ENCODE measurements at regions not wholly inside any gene's neighbourhood (a gene's known extent, or its start where the extent isn't known, plus 50 kb on each side); places are given as distances from the start of the nearest gene placed in this dataset.

DNA sequence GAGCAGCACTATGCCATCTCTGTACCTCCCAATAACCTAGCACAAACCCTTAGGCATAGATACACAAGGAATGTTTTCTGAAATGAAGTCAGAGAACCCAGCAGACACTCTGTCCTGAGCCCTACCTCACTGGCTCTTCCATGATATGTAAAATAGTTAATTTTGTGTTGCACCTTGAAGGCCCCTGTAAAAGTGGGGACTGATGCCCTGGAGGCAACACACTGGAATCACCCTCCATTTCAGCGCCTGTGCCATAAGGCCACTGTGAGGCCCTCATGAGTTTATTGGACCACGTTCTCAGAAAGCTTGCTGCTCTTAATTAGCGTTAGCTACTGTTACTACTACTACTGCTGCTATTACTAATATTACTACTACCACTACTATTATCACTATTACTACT is 670.1 kb upstream of the SOX11 start:
- H3K36me3 ChIP-seq (ENCODE audit: control insufficient read depth in 1 of 2, insufficient read depth in 2 of 2, low read length in 2 of 2), result no peaks in the 10 kb centered on the region
- POLR2A ChIA-PET, result no interaction called here
- no peaks in the 10 kb centered on the region for H3K4me1 ChIP-seq (ENCODE audit: control insufficient read depth in 1 of 2, insufficient read depth in 2 of 2, low read length in 2 of 2)
- H3K4me2 ChIP-seq (ENCODE audit: low read length), result no peak overlapping the region
- DNase-seq (ENCODE audit: low read depth, low spot score), result no peak
- no TSS peak for BruUV-seq (replicated peaks)
- H3K4me3 ChIP-seq (replicated peaks in 1 of 2; ENCODE audit: low read depth in 1 of 2, low read length in 2 of 2), result no peak overlapping the region
- H3K27ac ChIP-seq (ENCODE audit: low read depth, low read length), result no peak overlapping the region
- no peak for ATAC-seq
- intact Hi-C loops (cut with micrococcal nuclease), result no loop called here
- no peaks in the 10 kb centered on the region for H3K9me2 ChIP-seq (ENCODE audit: insufficient read depth)
- H3K9ac ChIP-seq (ENCODE audit: low read length), result no peak overlapping the region
- H3K27me3 ChIP-seq (ENCODE audit: insufficient read depth, low read length), result no peaks in the 10 kb centered on the region
- no peak overlapping the region for H2AFZ ChIP-seq (ENCODE audit: low read depth, low read length, poor library complexity, severe bottlenecking)
- no peaks in the 10 kb centered on the region for H4K20me1 ChIP-seq (ENCODE audit: insufficient read depth)
- CTCF ChIA-PET, result no interaction called here
- no peaks in the 10 kb centered on the region for H3K79me2 ChIP-seq (ENCODE audit: insufficient read depth, low read length)
- RAD21 ChIA-PET (ENCODE audit: low non-redundant PET in 1 of 2, low total read pairs in 2 of 2, uncharacterized antibody in 2 of 2, unreplicated experiment in 2 of 2), result no interaction called here
- peaks cover 22 to 48% of the 10 kb centered on the region in 2 experiments; a peak in 3 of 4 replicates for H3K9me3 ChIP-seq (ENCODE audit: control insufficient read depth in 1 of 2, insufficient read depth in 1 of 2, low read depth in 1 of 2, low read length in 2 of 2)
- TF ChIP-seq REST (IDR thresholded peaks at IDR 0.05; ENCODE audit: low read depth) (no peak), JUND (IDR thresholded peaks at IDR 0.05) (no peak), SP1 (IDR thresholded peaks at IDR 0.05; ENCODE audit: low read depth) (no peak), ZNF274 (IDR thresholded peaks at IDR 0.05; ENCODE audit: low read depth, low read length) (no peak), RAD21 (IDR thresholded peaks at IDR 0.05; ENCODE audit: low read depth) (no peak), ZFX (IDR thresholded peaks at IDR 0.05) (no peak), POLR2AphosphoS5 (IDR thresholded peaks at IDR 0.05; ENCODE audit: low read depth, low read length) (no peak), FOSL1 (IDR thresholded peaks at IDR 0.05; ENCODE audit: low read depth) (no peak), EZH2phosphoT487 (IDR thresholded peaks at IDR 0.05; ENCODE audit: borderline replicate concordance) (no peak), EGR1 (IDR thresholded peaks at IDR 0.05; ENCODE audit: low read depth) (no peak), SRF (IDR thresholded peaks at IDR 0.05; ENCODE audit: low read depth) (no peak), ELF1 (IDR thresholded peaks at IDR 0.05; ENCODE audit: borderline replicate concordance, low read depth) (no peak), TCF7L2 (IDR thresholded peaks at IDR 0.05; ENCODE audit: borderline replicate concordance, extremely low read depth, insufficient read depth, insufficient read length) (no peak), CEBPB (IDR thresholded peaks at IDR 0.05; ENCODE audit: low read depth) (no peak), YY1 (IDR thresholded peaks at IDR 0.05; ENCODE audit: extremely low read depth, insufficient replicate concordance, low read depth, low read length) (no peak), MAX (IDR thresholded peaks at IDR 0.05) (no peak), ZBTB33 (IDR thresholded peaks at IDR 0.05; ENCODE audit: extremely low read depth, insufficient replicate concordance, low read length) (no peak), SIN3A (IDR thresholded peaks at IDR 0.05; ENCODE audit: low read depth) (no peak)
- TF ChIP-seq, protein P1, sequence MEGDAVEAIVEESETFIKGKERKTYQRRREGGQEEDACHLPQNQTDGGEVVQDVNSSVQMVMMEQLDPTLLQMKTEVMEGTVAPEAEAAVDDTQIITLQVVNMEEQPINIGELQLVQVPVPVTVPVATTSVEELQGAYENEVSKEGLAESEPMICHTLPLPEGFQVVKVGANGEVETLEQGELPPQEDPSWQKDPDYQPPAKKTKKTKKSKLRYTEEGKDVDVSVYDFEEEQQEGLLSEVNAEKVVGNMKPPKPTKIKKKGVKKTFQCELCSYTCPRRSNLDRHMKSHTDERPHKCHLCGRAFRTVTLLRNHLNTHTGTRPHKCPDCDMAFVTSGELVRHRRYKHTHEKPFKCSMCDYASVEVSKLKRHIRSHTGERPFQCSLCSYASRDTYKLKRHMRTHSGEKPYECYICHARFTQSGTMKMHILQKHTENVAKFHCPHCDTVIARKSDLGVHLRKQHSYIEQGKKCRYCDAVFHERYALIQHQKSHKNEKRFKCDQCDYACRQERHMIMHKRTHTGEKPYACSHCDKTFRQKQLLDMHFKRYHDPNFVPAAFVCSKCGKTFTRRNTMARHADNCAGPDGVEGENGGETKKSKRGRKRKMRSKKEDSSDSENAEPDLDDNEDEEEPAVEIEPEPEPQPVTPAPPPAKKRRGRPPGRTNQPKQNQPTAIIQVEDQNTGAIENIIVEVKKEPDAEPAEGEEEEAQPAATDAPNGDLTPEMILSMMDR (IDR thresholded peaks at IDR 0.05 in 2 of 3, conservative IDR thresholded peaks at IDR 0.05 in 1 of 3; ENCODE audit: borderline replicate concordance in 1 of 3, insufficient read depth in 1 of 3, low read depth in 2 of 3, low read length in 2 of 3), result no peak
